ENCODE measurements at regions not wholly inside any gene's neighbourhood (a gene's known extent, or its start where the extent isn't known, plus 50 kb on each side); places are given as distances from the start of the nearest gene placed in this dataset.

GRCh38 chr6:164294047-164294784 is 879.7 kb downstream of the QKI start:
- CTCF ChIA-PET, result no interaction called here
- intact Hi-C loops (cut with micrococcal nuclease; ENCODE audit: unreplicated experiment), result no loop called here
- BruUV-seq (replicated peaks), result no TSS peak
- H3K36me3 Mint-ChIP-seq (ENCODE audit: insufficient read depth, unreplicated experiment), result no peaks in the 10 kb centered on the region
- no peak for DNase-seq
- no peak for TF ChIP-seq CTCF (IDR thresholded peaks at IDR 0.05; ENCODE audit: unreplicated experiment)
- no peak overlapping the region for H3K4me3 Mint-ChIP-seq (ENCODE audit: low read depth, unreplicated experiment)
- no peaks in the 10 kb centered on the region for H3K4me1 Mint-ChIP-seq (ENCODE audit: low read depth, unreplicated experiment)
- H3K27me3 Mint-ChIP-seq (ENCODE audit: unreplicated experiment), result no peaks in the 10 kb centered on the region
- no peak overlapping the region for H3K27ac Mint-ChIP-seq (ENCODE audit: unreplicated experiment)
- H3K9me3 Mint-ChIP-seq (ENCODE audit: low read depth, unreplicated experiment), result no peaks in the 10 kb centered on the region

GRCh38 chr6:164291224-164291623 is 876.7 kb downstream of the QKI start:
- no peaks in the 10 kb centered on the region for H3K9me3 Mint-ChIP-seq (ENCODE audit: low read depth, unreplicated experiment)
- no peak for TF ChIP-seq CTCF (IDR thresholded peaks at IDR 0.05; ENCODE audit: unreplicated experiment)
- H3K4me3 Mint-ChIP-seq (ENCODE audit: low read depth, unreplicated experiment), result no peak overlapping the region
- CTCF ChIA-PET, result no interaction called here
- no TSS peak for BruUV-seq (replicated peaks)
- no peak for DNase-seq
- H3K4me1 Mint-ChIP-seq (ENCODE audit: low read depth, unreplicated experiment), result no peaks in the 10 kb centered on the region
- intact Hi-C loops (cut with micrococcal nuclease; ENCODE audit: unreplicated experiment), result no loop called here
- no peaks in the 10 kb centered on the region for H3K27me3 Mint-ChIP-seq (ENCODE audit: unreplicated experiment)
- no peaks in the 10 kb centered on the region for H3K36me3 Mint-ChIP-seq (ENCODE audit: insufficient read depth, unreplicated experiment)
- H3K27ac Mint-ChIP-seq (ENCODE audit: unreplicated experiment), result no peak overlapping the region

- H3K9me3 Mint-ChIP-seq (ENCODE audit: low read depth, unreplicated experiment), result no peaks in the 10 kb centered on the region
- BruUV-seq (replicated peaks), result no TSS peak
- H3K36me3 Mint-ChIP-seq (ENCODE audit: insufficient read depth, unreplicated experiment), result no peaks in the 10 kb centered on the region
- no peak overlapping the region for H3K27ac Mint-ChIP-seq (ENCODE audit: unreplicated experiment)
- intact Hi-C loops (cut with micrococcal nuclease; ENCODE audit: unreplicated experiment), result no loop called here
- no peak overlapping the region for H3K4me3 Mint-ChIP-seq (ENCODE audit: low read depth, unreplicated experiment)
- no peaks in the 10 kb centered on the region for H3K4me1 Mint-ChIP-seq (ENCODE audit: low read depth, unreplicated experiment)
- no peaks in the 10 kb centered on the region for H3K27me3 Mint-ChIP-seq (ENCODE audit: unreplicated experiment)
- no peak for TF ChIP-seq CTCF (IDR thresholded peaks at IDR 0.05; ENCODE audit: unreplicated experiment)
- DNase-seq, result no peak
- CTCF ChIA-PET, result no interaction called here
These were observed 875.6 kb downstream of the QKI start for GRCh38 chr6:164290101-164290500.

- H3K27ac Mint-ChIP-seq (ENCODE audit: unreplicated experiment), result no peak overlapping the region
- H3K36me3 Mint-ChIP-seq (ENCODE audit: insufficient read depth, unreplicated experiment), result no peaks in the 10 kb centered on the region
- H3K4me3 Mint-ChIP-seq (ENCODE audit: low read depth, unreplicated experiment), result no peak overlapping the region
- no peaks in the 10 kb centered on the region for H3K9me3 Mint-ChIP-seq (ENCODE audit: low read depth, unreplicated experiment)
- CTCF ChIA-PET, result interaction anchor here (0.6 kb wide), 1 partner anchor 1484 kb away, joined by 6 read pairs; no protein-coding TSS in a partner anchor
- H3K4me1 Mint-ChIP-seq (ENCODE audit: low read depth, unreplicated experiment), result no peaks in the 10 kb centered on the region
- H3K27me3 Mint-ChIP-seq (ENCODE audit: unreplicated experiment), result no peaks in the 10 kb centered on the region
- no peak for DNase-seq
- no TSS peak for BruUV-seq (replicated peaks)
- TF ChIP-seq CTCF (IDR thresholded peaks at IDR 0.05; ENCODE audit: unreplicated experiment), result no peak
- intact Hi-C loops (cut with micrococcal nuclease; ENCODE audit: unreplicated experiment), result no loop called here
These were observed 871.5 kb downstream of the QKI start for GRCh38 chr6:164286011-164286410.
